Hematopoietic multipotent progenitor cell treated with erythropoietin and hydrocortisone succinate and interleukin-3 and kit ligand, for 15 days (in vitro differentiated cells): ENCODE measurements at regions not wholly inside any gene's neighbourhood (a gene's known extent, or its start where the extent isn't known, plus 50 kb on each side); places are given as distances from the start of the nearest gene placed in this dataset.
"Not testable (repeated sequence)": the region's sequence is repeated elsewhere in the genome, so short reads cannot be mapped to it uniquely, and the experiment has no call there.

Experiments
- DNase-seq: peaks from one replicate; pipeline ENCODE4 v3.0.0-alpha.2; 2015; ENCODE audit warnings: low spot score

DNA sequence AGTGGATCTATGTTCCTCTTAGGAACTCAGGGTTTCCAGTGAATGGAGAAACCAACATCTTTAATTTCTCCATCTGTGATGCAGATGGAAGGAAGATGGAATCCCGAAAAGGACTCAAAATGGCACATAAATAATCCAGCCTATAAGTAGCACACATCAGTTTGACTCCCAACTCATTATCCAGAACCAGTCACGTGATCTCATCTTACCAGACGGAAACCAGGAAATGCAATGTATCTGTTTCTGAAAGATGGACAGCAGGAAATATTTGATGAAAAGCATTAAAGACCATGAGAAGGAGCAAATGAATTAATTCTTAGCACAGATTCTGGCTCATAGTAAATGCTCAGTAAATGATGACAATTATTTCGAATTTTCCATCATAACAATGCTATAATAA, 443.1 kb upstream of the FMR1 start:
- DNase-seq: no peak

DNA sequence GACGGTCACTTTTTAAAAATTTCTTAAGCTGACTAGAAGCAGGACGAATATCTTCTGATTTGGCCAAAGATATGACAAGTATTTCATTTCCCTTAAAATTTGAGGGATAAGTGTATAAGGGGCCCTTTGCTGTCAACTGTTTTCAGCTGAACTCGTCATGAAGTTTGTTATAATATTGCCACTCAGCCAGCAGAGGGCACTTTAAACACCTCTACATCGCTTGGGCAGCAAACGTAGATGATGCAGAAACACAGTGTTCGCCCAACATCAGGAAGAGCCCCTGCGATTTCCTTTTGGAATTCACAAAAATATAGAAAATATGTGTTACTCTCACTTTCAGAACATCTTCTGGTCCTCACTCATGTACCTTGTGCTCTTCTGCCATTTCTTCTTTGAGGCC, 435.7 kb upstream of the FMR1 start:
- peak; percentile 1 for DNase-seq

DNA sequence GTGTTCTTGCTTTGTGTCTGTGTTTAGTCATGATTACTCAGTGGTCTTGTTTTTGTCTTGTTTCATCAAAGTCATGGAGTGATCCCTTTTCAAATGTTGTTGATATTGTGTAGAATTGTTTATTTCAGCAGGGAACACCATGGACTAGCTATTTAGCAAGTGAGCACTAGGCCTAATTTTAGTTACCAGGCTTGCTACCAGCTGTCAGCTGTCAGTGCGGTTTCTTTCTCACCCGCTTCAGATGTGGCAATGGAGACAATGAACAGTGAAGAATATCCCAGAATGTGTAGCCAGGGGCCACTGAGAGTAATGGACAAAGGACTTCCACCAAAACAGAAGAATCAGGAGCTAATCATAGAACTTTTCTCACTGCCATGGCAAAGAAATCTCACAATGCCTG, 432.8 kb upstream of the FMR1 start:
- DNase-seq: no peak

DNA sequence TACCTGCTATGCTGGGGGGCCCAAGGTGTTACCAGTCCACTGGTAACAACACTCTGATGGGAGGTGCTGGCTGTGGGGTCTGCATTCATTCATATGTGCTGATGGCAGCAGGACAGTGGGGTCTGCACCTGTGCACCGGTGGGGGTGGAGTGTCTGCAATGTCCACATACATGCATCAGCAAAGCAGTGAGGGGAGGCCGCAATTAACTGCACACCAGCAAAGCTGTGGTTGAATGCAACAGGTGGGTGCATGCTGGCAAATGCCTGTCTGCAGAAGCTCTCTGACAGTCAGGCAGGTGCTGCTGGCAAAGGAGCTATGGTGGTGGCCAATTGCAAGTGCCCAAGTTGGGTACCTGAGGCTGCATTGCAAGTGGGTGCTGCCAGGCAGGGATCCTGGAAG, 426.5 kb upstream of the FMR1 start:
- DNase-seq: no peak

DNA sequence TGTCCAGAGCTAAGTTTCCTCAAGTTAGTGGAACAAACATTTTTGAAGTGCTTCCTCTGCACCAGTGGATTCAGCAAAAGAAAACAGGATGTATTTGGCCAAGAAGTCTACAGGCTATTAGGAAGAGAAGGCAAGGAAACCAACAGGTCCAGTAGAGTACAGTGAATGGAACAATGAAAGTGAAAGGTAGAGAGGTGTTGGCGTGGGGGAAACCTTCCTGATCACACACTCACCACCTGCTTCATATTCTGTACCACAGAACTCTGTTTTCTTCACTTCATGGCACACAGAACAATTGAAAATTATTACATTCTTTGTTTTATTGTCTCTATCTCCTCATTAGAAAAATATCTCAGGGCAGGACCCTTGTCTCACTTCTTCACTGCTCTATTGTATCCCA, 417.4 kb upstream of the FMR1 start:
- no peak for DNase-seq

DNA sequence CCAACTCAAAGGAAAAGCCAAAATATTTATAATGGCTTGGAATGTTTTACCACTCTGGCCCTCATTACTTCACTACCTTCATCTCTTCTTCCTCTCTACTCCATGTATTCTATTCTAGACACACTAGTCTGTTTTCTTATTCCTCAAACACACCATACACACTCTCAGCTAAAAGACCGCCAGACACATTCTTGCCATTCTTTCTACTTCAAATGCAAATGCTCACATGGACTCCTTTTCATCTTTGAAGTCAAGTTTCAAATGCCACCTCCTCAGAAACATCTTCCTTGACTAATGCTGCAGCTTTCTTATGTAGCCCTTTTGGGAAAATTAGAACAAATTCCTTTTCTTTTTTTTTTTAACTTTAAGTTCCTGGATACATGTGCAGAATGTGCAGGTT, 412.9 kb upstream of the FMR1 start:
- DNase-seq: no peak

DNA sequence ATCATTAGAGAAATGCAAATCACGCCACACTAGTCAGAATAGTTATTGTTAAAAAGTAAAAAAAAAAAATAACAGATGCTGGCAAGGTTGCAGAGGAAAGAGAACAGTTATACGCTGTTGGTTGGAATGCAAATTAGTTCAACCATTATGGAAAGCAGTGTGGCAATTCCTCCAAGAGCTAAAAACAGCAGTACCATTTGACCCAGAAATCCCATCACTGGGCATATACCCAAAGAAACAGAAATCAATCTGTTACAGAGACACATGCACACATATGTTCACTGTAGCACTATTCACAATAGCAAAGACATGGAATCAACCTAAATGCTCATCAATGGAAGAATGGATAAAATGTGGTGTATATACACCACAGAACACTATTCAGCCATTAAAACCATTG, 388.7 kb upstream of the FMR1 start:
- DNase-seq: no peak

DNA sequence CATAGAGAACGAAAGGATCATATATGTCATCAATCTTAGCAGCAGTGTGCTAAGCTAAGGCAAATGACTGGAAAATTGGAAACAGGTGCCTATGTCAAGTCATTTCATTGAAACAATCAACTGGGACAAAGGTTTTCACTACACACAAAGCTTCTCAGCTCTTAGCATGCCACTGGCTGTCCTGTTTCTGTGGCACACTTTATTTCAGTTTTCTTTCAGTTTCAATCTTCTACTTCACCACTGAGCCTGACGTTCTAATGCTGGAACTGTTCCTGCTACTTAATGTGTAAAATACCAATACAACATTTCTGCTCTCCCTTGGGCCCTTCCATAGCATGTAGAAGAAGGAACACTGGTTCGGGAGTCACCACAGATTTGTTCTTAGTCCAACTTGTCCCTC, 378.3 kb upstream of the FMR1 start:
- no peak for DNase-seq

DNA sequence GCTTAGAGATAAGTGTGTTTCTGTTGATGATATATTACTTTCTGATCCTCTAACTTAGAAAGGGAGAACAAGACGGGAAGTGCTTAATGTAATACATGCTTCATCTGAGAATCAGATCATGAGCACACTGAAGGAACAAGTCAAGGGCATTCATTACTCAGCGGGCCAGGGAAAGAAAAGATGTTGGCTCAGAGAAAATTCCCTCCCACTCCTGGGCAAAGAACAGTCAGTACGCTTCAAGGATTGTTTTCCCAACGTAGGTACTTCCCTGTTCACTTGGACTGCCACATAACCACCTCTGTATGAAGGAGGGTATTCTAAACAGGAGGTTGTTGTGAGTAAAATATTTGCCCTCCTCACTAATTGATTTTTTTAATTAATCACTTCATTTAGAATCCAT, 374.5 kb upstream of the FMR1 start:
- DNase-seq: no peak

DNA sequence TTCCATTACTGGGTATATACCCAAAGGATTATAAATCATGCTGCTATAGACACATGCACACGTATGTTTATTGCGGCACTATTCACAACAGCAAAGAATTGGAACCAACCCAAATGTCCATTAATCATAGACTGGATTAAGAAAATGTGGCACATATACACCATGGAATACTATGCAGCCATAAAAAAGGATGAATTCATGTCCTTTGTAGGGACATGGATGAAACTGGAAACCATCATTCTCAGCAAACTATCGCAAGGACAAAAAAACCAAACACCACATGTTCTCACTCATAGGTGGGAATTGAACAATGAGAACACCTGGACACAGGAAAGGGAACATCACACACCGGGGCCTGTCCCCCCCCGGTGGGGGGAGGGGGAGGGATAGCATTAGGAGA, 363.7 kb upstream of the FMR1 start:
- not testable (repeated sequence) for DNase-seq

DNA sequence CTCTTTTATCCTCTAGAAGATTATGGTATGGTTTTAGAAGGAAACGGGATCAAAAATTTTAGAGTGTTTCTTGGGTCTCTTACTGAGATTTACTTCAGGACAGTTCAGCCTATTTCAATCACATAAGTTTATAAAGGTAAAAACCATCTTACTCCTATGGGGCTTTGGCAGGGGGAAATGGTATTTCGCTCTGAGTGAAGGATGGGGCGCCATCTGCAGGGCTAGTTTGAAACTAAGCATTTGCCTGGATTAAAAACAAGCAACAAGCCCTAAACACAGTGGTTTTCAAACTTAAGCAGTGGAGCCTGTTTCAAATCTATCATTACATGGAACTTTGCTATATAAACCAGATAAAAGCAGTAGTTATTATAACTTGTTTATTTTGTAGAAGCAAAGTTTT, 361.5 kb upstream of the FMR1 start:
- DNase-seq: no peak

DNA sequence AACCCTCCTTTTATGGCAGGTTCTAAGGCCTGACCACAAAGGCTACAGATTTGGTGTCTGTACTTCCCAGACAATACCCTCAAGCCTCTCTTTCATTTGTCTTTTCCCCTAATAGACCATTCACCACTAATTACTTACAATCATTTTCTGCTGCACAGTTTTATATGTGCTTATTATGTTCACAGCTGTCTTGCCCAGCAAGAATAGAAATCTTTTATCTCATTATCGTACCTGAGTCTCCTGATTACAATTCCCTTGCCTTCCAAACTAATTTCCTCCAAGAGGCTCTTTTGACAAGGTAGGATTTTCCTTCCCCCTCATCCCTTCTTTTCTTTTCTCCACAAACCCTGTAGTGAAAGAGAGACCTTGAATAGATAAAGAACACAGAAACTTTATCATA, 352.5 kb upstream of the FMR1 start:
- no peak for DNase-seq

DNA sequence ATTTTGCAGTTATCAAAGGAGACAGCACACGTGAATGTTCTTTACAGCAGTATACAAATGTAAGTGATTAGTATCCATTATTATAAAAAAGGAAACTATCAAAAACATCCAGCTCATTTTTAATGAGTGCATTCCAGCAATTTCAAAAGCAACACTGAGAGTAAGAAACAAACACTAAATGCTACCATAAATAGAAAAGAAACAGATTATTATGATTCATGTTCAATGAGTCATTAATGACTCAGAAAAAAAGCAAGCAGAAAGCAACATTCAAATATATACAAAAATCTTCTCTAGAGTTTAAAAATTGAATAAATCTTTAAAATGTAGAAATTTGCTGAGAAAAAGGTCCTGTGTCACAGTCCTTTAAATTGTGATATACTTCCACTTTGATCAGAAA, 346.5 kb upstream of the FMR1 start:
- DNase-seq: no peak

DNA sequence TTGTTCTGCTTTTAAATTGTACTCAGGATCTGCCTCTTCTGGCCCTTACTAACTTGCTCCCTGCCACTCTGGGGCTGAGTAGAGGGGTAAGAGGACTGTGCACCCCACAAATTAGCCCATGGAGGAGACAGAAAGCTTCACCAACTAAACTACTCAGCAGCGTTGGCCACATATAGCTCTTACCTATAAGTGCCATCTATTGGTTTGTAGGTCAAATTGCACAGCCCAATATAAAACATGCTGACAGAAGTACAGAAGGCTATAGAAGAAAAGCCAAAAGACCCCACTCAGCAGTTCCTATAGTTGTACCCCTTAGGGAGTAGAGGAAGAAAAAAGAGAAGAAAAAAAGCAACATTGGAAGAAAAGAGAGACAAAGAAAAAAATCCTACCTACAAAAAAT, 341.2 kb upstream of the FMR1 start:
- DNase-seq: no peak

DNA sequence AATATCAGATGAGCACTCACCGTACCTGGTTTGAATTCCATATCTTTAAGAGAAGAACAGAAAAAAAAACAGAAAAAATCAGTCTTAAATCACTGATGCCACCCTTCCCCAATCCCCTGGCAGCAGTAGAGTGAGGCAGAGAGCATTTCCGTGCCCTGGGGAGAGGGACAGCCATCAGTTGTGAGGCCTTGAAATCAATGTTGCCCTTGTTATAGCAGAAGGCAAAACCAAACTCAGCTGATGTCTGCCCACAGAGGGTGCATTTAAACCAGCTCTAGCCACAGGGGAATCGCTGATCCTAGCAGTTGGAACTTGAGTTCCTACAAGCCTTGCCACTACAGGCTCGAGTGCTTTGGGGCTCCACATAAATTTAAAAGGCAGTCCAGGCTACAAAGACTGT, 338.5 kb upstream of the FMR1 start:
- no peak for DNase-seq

DNA sequence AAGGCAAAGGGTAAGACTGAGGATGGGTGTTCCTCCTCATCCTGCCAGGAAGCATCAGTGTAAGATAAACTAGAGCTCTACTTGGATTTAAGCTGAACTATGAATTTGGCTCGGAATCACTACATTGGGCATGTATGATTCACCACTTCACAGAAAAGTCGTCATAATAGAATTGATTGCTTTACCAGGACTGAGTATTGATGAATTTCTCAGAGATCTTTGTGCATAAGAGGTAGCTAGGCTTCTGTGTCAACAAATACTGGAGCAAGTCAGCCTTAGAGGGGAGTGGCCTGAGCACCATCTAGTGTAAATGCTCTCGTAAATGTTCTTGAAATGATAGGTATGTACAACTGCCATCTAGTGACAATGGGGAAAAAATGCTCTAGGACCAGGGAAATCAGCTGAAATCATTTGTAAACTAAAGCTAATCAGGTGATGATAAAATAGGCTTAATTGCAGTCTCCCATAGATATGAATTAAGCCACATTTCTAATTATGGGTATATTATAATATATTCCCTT, 309.5 kb upstream of the FMR1 start:
- no peak for DNase-seq

DNA sequence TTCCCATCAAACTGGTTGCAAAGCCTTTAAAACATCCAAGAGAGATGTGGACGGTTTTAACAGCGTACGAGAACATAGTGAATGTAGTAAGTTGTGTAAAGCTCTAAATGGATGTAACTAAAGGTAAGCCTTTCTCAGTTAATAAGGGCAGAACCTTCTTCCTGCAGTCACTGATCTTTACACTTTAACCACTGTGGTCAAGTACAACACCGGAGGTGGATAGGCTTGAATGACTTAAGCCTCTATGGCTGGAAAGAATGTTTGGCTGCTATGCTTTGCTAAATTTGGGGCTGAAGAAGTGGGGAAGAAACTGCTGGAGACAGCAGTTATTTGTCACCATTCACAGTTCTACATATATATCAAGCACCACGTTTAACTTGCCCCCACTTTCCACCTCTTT, 285.1 kb upstream of the FMR1 start:
- no peak for DNase-seq

DNA sequence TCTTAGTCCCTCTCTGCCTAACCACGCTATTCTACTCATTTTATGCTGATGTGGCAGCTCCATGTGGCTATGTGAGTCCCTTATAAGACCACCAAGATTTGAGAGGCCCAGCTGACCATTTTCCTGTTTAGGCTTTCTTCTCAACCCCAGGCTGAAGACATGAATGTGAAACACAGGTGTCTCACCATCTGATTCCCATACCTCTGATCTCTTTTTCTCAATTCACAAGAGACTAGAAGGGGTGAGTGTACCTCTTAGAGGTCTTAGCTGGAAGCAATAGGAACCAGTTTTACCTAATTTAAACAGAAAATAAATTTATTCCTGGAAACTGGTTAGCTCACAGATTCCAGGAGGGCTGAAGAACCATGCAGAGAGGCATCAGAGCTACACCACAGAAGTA, 276.5 kb upstream of the FMR1 start:
- no peak for DNase-seq

DNA sequence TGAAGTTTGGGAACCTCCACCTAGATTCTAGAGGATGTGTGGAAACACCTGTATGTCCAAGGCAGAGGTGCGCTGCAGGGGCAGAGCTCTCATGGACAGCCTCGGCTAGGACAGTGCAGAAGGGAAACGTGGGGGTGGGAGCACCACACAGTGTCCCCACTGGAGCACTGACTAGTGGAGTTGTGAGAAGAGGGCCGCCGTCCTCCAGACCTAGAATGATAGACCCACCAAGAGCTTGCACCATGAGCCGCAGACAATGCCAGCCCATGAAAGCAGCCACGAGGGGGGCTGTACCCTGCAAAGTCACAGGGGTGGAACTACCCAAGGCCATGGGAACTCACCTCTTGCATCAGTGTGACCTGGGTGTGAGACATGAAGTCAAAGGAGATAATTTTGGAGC, 274.5 kb upstream of the FMR1 start:
- DNase-seq: no peak

DNA sequence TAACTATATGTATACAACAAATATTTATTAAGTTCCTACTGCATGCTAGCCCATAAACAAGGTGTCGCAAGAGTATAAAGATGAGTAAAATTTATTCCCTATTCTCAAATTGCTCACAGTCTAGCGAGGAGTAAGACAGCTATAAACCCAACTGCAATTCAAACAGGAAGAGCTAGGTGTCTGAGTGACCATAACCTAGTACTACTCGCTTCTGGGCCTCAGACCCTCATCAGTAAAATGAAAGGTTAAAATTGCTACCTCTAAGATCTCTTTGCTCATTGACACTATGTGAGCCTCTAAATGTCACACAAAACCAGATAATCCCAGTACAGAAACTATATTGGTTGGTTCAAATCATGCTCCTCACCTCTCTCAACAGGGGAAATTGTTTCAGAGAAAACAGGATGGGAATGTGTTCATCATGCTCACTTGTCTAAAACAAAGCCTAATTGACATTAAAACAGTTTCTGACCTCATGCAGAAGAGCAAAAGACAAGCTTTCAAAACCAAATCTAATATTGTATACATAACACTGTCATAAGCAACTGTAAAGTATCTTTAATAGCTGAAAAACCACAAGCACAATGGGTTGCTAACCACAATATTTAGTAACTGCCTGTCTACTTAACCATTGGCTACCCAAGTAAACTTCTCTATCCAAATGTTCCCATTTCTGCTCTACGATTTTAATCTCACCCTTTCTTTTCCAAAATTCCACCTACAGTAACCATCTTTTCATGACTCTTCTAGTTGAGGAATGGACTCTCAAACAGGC, 264.6 kb upstream of the FMR1 start:
- no peak for DNase-seq

DNA sequence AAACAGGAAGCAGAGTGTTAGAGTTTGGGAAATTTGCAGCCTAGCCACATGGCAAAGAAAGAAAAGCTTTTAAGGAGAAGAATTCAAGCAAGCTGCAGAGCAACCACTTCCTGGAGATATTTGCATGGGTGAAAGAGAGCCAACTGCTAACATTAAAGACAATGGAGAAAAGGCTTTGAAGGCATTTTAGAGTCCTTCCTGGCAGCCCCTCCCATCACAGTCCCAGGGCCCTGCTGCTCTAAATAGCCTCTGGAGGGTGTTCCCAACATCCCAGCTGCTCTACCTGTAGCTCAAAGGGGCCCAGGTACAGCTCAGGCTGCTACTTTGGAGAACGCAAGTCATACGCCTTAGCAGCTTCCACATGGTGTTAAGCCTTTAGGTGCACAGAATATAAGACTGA, 235.9 kb upstream of the FMR1 start:
- no peak for DNase-seq

DNA sequence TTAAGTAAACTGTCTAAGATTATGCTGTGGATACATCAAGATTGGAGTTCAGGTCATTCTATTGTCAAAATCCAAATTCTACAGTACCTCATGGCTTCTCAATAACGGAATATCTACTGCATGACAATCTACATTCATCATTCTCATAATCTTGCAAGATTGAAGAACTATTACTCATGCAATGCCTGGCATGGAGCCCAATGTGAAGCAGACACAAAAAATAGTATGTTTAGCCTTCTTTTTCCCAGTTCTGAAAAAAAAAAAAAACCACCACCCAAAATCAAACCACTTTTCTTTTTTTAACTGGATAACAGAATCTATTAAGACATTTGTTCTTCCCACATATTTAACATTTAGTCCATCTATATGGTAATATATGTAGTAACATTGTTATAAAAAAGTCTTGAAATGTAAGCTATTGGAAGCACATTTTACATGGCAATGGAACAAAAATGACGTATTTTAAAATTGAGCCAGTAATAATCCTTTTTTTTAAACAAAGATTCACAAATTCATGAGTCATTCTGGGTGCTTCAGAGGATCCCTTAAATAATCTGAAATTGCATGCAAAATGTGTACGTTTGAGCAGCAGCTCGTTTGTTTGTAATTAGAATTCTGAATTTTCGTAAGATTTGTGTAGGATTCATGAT, 232.2 kb upstream of the FMR1 start:
- no peak for DNase-seq

DNA sequence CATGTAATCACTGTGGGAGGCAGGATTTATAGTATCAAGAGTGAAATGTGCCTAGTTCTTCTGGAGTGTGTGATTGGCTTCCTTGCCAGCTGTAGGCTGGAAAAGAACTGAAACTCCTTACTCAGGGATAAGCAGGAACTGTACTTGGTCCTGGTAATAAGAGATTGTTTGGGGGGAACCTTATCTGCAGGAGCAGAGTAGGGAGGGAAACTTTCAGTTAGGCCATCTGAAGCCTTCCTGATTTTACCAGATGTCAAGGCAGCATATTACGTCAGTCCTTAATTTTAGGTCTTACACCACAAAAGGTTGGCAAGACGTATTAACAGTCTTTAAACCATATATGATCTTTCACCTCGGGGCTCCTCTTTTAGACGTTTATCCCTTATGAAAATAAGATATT, 231.5 kb upstream of the FMR1 start:
- DNase-seq: no peak

DNA sequence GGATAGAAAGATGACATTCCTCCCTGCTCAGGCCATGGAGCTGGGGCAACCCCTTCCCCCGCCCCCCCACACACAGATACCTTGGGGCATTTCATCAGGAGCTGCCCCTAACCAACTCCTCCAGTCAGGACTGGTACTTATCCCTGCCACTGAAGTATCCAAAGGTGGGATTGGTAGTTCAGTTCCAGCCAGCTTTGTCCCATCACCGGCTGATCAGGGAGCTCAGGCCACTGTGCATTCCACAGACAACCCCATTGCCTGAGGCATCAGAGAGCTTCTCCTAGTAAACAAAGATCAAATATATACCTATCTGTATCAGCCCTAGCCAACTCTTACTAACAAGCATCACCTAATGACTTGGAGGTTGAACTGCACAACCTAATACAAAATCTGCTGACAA, 218.2 kb upstream of the FMR1 start:
- DNase-seq: no peak
